Upper lobe of left lung (tissue), 6 donors: ENCODE measurements at regions not wholly inside any gene's neighbourhood (a gene's known extent, or its start where the extent isn't known, plus 50 kb on each side); places are given as distances from the start of the nearest gene placed in this dataset.

ENCODE experiments used
- ATAC-seq, 2 donors: fragments of 200-7000 bp; cut with Tn5 transposase; one replicate each; pipeline ENCODE4 v1.9.1; 2022; ENCODE audit warnings: mild to moderate bottlenecking in 2 of 2, moderate library complexity in 2 of 2; ENCODE audit not compliant: low FRiP score in 2 of 2
- DNase-seq, 2 donors: peaks; one replicate each; pipeline ENCODE4 v3.0.0-alpha.2; 2019 to 2020
- H3K27ac ChIP-seq, 4 donors: fragments of 200-600 bp; sonication (generic); one replicate each; pipeline ENCODE4 v1.5.1; 2016 to 2019
- H3K27me3 ChIP-seq, 4 donors: fragments of 200-600 bp; sonication (generic); one replicate each; pipeline ENCODE4 v1.5.1; 2017 to 2019
- H3K36me3 ChIP-seq, 4 donors: fragments of 200-600 bp; sonication (generic); one replicate each; pipeline ENCODE4 v1.5.1; 2016 to 2019
- H3K4me1 ChIP-seq, 4 donors: fragments of 200-600 bp; sonication (generic); one replicate each; pipeline ENCODE4 v1.5.1; 2018 to 2019
- H3K4me3 ChIP-seq, 4 donors: fragments of 200-600 bp; sonication (generic); one replicate each; pipeline ENCODE4 v1.5.1; 2017 to 2019; ENCODE audit warnings: mild to moderate bottlenecking in 2 of 4, moderate library complexity in 1 of 4
- H3K9me3 ChIP-seq, 4 donors: fragments of 200-600 bp; sonication (generic); one replicate each; pipeline ENCODE4 v1.5.1; 2018 to 2019
- CTCF ChIP-seq, 6 experiments: fragments of 450-650 bp in 4 of 6; fragments of 200-600 bp in 2 of 6; sonication (generic) in 2 of 6; IDR thresholded peaks; one replicate each; pipeline ENCODE4 v1.5.1; 2016 to 2019; ENCODE audit warnings: antibody characterized with exemption in 6 of 6
- EP300 ChIP-seq, 4 donors: sonication (generic); formaldehyde crosslinking; IDR thresholded peaks; one replicate each; pipeline ENCODE4 v1.5.1; 2017; ENCODE audit warnings: antibody characterized with exemption in 4 of 4, control low read depth in 2 of 4
- POLR2A ChIP-seq, 4 donors: fragments of 450-650 bp; IDR thresholded peaks; one replicate each; pipeline ENCODE4 v1.5.1; 2016 to 2017; ENCODE audit warnings: antibody characterized with exemption in 4 of 4, mild to moderate bottlenecking in 2 of 4
- POLR2AphosphoS5 ChIP-seq, 2 donors: sonication (generic); formaldehyde crosslinking; IDR thresholded peaks; one replicate each; pipeline ENCODE4 v1.5.1; 2017; ENCODE audit warnings: antibody characterized with exemption in 2 of 2
- WGBS, 2 donors: methylation state at CpG; one replicate each; pipeline ENCODE4 v1.1.5; 2017 to 2018; 5-methylcytosine and 5-hydroxymethylcytosine counted together
- donor health status: DM: no; HTN: no; CAD: no; lungs with moderate emphysema.
- donor health status: DM: no; HTN: yes; CAD: no; lungs with severe emphysema.

DNA sequence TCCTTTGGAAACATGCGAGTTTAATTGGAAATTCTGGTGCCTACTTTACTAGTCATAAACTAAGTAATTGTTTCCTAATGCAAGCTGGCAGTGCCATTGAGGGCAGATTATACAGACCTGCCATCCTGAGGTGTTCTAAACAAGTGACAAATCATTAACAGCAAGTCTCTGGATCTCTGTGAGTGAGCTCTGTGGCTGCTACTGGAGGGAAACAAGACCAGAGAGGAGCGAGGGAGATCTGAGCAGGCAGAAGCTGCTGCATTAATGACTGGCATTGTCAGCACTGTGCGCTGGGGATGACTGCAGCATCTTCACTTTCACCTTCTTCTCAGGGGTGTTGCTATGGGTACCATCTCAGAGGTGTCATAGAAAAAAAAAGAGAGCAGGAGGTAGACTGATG lies 308.4 kb upstream of the DPH6 start:
- WGBS, 2 donors: 91 to 92% methylated on average over 3 of the region's 3 CpGs
- TF ChIP-seq POLR2AphosphoS5 (IDR thresholded peaks at IDR 0.05) (no peak), CTCF (IDR thresholded peaks at IDR 0.05) (no peak), POLR2A (IDR thresholded peaks at IDR 0.05) (no peak), EP300 (IDR thresholded peaks at IDR 0.05) (no peak)
- DNase-seq: no peak

DNA sequence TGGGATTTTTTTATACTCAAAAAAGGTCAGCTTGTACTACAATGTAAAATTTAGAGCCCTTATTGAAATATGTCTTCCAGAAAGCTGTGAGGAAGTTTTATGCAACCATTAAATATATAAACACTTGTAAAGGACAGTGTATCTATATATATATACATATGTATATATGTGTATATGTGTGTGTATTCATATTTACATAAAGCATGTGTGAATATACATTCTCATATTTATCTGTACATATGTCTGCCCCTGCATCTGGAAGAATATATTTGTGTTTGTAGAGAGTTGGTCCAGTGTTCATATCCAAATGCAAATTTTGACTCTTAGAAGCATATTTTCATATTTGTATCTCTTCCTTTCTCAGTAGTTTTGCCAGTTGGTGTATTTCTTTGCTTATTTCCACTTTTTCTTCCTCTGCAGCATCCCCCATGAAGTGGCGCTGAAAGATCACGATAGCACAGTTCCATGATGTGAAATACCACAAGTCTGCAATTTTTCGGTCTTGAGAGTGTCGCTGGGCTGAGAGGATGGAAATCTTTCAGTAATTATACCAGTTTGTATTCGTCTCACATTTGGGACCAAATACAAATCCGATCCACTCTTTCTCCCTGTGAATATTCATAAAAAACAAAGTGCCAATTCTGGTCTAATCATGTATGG lies 311.7 kb upstream of the DPH6 start:
- H3K36me3 ChIP-seq: no peaks in the 10 kb centered on the region
- H3K27ac ChIP-seq: no peak overlapping the region
- no peaks in the 10 kb centered on the region for H3K27me3 ChIP-seq
- TF ChIP-seq POLR2AphosphoS5 (IDR thresholded peaks at IDR 0.05): no peak
- TF ChIP-seq POLR2A (IDR thresholded peaks at IDR 0.05): no peak
- no peak for TF ChIP-seq CTCF (IDR thresholded peaks at IDR 0.05)
- no peak for TF ChIP-seq EP300 (IDR thresholded peaks at IDR 0.05)
- no peaks in the 10 kb centered on the region for H3K4me1 ChIP-seq
- no peak for DNase-seq
- 86 to 94% methylated on average over 6 of the region's 6 CpGs for WGBS, 2 donors
- no peaks in the 10 kb centered on the region for H3K9me3 ChIP-seq
- H3K4me3 ChIP-seq: no peak overlapping the region
- ATAC-seq: no peak

More for the DNA sequence above, 308.4 kb upstream of the DPH6 start:
- Histone ChIP-seq H3K4me1 (no peaks in the 10 kb centered on the region), H3K27ac (no peak overlapping the region), H3K9me3 (no peaks in the 10 kb centered on the region), H3K27me3 (no peaks in the 10 kb centered on the region), H3K4me3 (no peak overlapping the region), H3K36me3 (no peaks in the 10 kb centered on the region)
- no peak for ATAC-seq

GRCh38 chr15:35858707-35859106 lies 312.7 kb upstream of the DPH6 start:
- Histone ChIP-seq H3K27me3 (no peaks in the 10 kb centered on the region), H3K36me3 (no peaks in the 10 kb centered on the region), H3K9me3 (no peaks in the 10 kb centered on the region), H3K4me3 (no peak overlapping the region), H3K27ac (no peak overlapping the region), H3K4me1 (no peaks in the 10 kb centered on the region)
- WGBS, 2 donors: 76 to 79% methylated on average over 3 of the region's 3 CpGs
- DNase-seq: no peak
- TF ChIP-seq CTCF (IDR thresholded peaks at IDR 0.05): no peak
- no peak for ATAC-seq

DNA sequence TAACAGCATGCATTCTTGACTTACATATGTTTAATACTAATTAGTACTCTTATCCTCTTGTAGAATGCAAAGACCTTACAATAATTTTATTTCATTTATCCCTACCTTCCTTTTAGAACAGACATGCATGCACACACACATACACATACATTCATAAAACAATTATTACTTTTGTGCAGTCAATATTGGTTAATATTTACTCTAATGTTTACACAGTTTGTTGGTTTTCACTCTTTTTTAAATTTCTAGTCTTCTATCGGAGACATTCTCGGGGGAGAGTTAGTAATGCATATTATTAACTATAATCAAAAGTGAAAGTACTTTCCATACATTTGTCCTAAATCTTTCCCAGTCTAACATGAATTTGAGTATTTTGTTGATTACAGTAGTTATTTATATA lies 317.7 kb upstream of the DPH6 start:
- 76 to 90% methylated on average over 2 of the region's 2 CpGs for WGBS, 2 donors
- DNase-seq: no peak
- no peak for ATAC-seq

DNA sequence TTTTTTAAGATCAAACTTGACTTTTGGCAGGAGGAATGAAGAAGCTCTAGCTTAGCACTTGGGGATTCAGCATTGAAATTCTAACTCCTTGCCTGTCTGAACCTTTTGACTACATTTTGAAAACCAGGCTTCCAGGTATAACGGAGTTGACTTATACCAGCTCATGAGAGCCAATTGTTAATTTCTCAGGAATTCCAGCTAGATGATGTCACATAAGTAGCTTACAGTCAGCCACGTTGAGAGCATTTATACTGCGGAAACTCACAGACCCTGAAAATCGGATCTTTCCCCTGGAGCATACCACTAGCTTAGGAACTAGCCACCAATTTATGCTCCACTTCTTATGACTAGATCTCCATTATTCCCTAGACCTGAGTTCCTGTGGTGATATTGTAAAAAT lies 321.4 kb upstream of the DPH6 start:
- Histone ChIP-seq H3K9me3 (no peaks in the 10 kb centered on the region), H3K27ac (no peak overlapping the region), H3K27me3 (no peaks in the 10 kb centered on the region), H3K4me3 (no peak overlapping the region), H3K4me1 (no peaks in the 10 kb centered on the region), H3K36me3 (no peaks in the 10 kb centered on the region)
- ATAC-seq (no peak), DNase-seq (no peak)
- WGBS, 2 donors: 69 to 70% methylated on average over 4 of the region's 4 CpGs
- TF ChIP-seq POLR2A (IDR thresholded peaks at IDR 0.05): no peak
- no peak for TF ChIP-seq CTCF (IDR thresholded peaks at IDR 0.05)
- TF ChIP-seq EP300 (IDR thresholded peaks at IDR 0.05): no peak
- no peak for TF ChIP-seq POLR2AphosphoS5 (IDR thresholded peaks at IDR 0.05)

More for the DNA sequence above, 317.7 kb upstream of the DPH6 start:
- Histone ChIP-seq H3K9me3 (no peaks in the 10 kb centered on the region), H3K4me3 (no peak overlapping the region), H3K4me1 (no peaks in the 10 kb centered on the region), H3K36me3 (no peaks in the 10 kb centered on the region), H3K27ac (no peak overlapping the region), H3K27me3 (no peaks in the 10 kb centered on the region)
- TF ChIP-seq POLR2A (IDR thresholded peaks at IDR 0.05): no peak
